SHP77 treated with DMSO at 0.1 percent for 48 hours (cell line): ENCODE measurements at regions not wholly inside any gene's neighbourhood (a gene's known extent, or its start where the extent isn't known, plus 50 kb on each side); places are given as distances from the start of the nearest gene placed in this dataset.
"Not testable (repeated sequence)": the region's sequence is repeated elsewhere in the genome, so short reads cannot be mapped to it uniquely, and the experiment has no call there.

Experiments used
- DNase-seq: peaks from one replicate; lab custom pipeline; 2025; lab: John Stamatoyannopoulos, UW

- no peak for DNase-seq
These were observed 233.4 kb downstream of the PTN start for GRCh38 chr7:137110091-137110509.

DNA sequence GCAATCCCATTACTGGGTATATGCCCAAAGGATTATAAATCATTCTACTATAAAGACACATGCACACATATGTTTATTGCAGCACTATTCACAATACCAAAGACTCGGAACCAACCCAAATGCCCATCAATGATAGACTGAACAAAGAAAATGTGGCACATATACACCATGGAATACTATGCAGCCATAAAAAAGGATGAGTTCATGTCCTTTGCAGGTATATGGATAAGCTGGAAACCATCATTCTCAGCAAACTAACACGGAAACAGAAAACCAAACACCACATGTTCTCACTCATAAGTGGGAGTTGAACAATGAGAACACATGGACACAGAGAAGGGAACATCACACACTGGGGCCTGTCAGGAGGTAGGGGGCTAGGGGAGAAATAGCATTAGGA, 235.7 kb downstream of the PTN start:
- not testable (repeated sequence) for DNase-seq

DNA sequence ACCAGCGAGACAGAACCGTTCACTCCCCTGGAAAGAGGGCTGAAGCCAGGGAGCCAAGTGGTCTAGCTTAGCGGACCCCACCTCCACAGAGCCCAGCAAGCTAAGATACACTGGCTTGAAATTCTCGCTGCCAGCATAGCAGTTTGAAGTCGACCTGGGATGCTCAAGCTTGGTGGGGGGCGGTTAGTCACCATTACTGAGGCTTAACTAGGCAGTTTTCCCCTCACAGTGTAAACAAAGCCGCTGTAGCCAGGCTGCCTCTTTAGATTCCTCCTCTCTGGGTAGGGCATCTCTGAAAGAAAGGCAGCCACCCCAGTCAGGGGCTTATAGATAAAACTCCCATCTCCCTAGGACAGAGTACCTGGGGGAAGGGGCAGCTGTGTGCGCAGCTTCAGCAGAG, 235.1 kb downstream of the CHRM2 start:
- not testable (repeated sequence) for DNase-seq

DNA sequence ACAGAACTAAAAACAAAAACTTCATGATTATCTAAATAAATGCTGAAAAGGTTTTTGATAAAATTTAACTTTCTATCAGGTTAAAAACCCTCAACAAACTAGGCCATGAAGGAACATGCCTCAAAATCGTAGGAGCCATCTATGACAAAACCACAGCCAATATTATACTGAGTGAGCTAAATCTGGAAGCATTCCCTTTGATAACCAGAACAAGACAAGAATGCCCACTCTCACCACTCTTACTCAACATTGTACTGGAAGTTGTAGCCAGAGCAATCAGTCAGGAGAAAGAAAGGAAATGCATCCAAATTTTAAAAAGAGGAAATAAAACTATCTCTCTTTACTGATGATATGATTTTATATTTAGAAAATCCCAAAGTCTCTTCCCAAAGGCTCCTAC, 228.7 kb downstream of the CHRM2 start:
- no peak for DNase-seq

DNA sequence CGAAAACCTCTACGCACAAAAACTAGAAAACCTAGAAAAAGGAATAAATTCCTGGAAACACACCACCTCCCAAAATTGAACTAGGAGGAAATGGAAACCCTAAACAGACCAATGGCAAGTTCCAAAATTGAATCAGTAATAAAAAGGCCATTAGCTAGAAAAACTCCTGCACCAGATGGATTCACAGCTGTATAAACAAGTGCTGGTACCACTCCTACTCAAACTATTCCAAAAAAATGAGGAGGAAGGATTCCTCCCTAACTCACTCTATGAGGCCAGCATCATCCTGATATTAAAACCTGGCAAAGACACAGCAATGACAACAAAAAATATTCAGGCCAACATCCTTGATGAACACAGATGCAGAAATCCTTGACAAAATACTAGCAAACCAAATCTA, 228.2 kb downstream of the CHRM2 start:
- no peak for DNase-seq

- no peak for DNase-seq
These were observed 224.7 kb downstream of the CHRM2 start for GRCh38 chr7:137093198-137093597.

DNA sequence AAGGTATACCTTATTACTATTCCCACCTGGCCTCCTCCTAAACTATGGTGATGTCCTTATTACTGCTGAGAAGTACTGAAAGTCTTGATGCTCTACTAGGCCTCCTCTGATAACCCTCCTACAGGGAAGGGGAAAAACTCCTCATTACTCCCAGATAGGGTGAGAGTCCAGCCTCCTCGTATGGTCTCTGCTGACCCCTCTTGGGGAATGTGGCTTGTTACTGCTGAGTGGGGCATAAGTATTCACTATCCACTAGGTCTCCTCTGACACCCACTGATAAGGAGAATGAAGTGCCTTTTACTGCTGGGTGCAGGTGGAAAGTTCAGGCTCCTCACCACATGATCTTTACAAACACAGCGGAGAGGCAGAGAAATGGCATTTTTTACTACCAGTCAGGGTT, 222.9 kb downstream of the CHRM2 start:
- DNase-seq = no peak

DNA sequence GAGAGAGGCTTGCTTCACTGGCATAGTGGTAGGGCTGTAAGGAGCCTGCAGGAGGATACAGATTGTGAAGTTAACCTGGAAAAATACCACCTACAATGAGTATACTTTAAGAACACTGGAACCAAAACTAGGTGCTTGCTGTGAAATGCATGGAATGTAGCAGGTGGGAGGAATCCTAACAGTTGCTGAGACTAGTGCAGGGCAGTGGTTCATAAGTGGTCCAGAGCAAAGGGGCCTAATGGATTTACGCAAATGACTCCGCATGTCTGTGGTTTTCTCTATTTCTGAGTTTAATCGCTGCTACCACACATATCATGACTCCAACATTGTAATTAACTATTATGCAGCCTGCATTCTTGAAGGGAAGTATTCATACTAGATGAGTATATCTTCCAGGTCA, 218.4 kb downstream of the CHRM2 start:
- no peak for DNase-seq

GRCh38 chr7:137084607-137085380, 216.3 kb downstream of the CHRM2 start:
- DNase-seq = no peak

DNA sequence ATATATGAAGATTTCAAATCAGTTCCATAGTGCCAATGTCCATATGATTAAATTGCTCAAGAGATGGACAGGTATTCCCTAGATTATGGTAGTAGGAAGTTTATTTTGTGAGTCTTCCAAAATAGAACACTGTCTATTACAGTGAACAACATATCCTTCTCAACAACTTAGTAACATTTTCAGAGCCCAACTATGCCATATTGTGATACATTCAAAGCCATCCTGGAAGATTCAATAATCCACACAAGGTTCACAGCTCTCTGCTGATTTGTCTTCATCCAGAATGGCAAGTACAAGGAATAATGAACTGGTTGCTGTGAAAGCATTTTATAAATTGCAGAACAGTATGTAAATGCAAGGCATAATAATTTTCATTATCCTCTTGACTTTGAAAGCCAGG, 213.9 kb downstream of the CHRM2 start:
- DNase-seq = no peak

DNA sequence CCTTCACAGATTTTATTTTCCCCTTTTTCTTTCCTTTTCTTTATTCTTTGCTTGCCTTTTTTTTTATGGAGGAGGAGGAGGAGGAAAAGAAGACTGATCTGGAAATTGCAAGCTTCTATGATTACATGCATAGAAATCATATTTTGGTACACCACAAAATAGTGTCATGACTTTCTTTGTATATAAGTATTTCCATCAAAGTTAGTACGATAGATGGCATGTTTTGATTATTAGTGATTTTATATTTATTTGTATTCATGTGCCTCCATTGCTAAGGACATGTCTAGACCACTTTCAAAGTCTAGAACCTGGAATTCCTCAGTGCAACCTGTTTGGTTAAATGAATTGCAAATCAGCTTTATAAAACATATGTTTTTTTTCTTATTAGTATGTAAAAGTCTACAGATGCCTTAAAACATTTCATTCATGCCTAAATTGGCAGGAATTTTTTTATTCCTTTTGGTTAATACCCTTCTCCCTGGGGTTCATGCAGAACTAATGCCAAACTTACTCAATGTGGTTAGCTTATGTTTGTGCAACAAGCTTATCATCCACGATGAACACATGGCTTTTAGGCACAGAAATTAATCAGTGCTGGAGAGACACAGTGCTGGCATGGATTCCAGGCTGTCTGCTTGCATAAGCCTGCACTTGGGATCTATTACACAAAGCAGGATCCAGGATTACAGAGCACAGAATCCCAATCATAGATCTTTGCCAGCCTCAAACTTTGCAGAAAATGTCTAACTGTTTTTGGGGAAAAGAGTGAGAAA, 213.1 kb downstream of the CHRM2 start:
- no peak for DNase-seq

GRCh38 chr7:137080516-137081203, 212.2 kb downstream of the CHRM2 start:
- DNase-seq = no peak

GRCh38 chr7:137078781-137079180, 210.3 kb downstream of the CHRM2 start:
- no peak for DNase-seq

DNA sequence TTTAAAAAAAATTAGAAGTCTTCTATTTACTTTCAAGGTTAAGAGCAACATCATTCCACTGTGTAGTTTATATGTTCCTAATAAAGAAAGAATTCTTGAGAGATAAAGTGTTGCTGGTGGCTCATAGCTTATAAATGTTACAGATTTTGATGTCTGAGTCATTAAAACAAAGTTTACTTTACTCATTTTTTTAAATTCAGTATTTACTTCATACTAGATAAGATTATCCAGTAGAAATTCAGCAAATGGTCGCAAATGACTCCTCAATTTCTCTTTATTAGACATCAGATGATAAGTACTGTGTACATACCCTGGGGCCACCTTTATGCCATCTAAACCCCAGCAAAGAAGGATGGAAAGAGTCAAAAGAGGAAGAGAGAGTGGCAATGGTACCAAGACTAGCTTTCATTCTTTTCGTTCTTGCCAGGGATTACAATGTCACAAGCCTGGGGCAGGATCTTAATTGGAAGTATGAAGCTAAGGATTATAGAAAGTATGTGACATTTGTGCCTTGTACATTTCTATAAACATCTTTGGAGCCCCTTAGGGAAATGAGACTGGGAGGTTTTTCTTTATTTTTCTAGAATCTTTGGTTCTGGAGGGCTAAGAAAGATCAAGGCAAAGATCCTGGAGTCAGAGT, 206.1 kb downstream of the CHRM2 start:
- DNase-seq = no peak

DNA sequence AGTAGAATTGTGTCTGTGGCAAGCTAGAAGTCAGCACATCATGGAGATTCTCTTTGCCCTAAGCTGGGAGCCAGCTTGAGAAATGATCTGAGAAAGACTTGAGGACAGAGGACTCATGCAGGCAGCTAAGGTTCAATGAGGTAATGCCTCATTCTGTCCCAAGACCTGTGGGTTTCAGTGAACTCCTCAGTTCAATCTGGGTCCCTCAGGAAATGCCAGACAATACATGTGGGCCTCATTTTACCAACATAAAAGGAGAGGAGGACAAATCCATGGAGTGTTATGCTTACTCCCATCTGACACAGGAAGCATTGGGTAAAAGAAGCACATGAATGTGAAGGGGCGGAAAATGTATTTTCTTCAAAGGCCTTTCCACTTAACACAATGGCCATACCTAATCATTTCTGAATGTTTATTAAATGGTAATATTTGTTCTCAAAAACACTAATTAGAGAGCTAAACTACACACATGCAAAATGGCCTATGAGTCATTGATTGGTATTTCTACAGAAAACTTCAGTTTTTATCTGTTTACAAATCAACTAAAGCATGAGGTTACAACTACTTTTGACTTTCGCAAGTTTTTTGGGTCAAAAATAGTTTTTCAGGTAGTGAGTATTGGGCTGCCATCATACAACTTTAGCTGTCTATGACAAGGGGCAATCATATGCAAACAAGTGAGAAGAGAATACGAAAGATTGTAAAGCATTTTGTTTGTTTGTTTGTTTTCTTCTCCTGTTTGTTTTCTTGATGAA, 205.3 kb downstream of the CHRM2 start:
- DNase-seq = no peak
